ENCODE measurements at regions not wholly inside any gene's neighbourhood (a gene's known extent, or its start where the extent isn't known, plus 50 kb on each side); places are given as distances from the start of the nearest gene placed in this dataset.

DNA sequence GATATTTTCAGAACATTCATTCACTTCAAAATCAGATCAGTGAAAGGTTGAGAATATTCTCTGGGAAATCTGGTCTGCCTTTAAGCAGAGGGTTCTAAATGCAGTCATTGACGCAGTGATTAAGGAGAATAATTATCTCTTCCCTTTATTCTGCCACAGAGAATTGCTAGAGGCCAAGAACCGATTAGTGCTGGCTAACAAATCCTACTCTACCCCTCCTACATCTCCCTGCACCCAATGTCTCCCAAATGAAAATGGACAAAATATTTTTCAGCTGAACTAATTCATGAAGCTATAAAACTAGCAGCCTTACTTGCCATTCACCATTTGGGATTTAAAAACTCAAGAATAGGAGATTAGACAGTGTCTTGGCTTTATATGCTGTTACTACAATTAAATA is 185.5 kb upstream of the SOX9 start:
- TF ChIP-seq, protein P1, sequence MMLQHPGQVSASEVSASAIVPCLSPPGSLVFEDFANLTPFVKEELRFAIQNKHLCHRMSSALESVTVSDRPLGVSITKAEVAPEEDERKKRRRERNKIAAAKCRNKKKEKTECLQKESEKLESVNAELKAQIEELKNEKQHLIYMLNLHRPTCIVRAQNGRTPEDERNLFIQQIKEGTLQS (IDR thresholded peaks at IDR 0.05): no peak
- no peak for TF ChIP-seq GABPA (IDR thresholded peaks at IDR 0.05 in 1 of 2, conservative IDR thresholded peaks at IDR 0.05 in 1 of 2)
- no peak for TF ChIP-seq RXRA (IDR thresholded peaks at IDR 0.05)
- TF ChIP-seq, protein P2, sequence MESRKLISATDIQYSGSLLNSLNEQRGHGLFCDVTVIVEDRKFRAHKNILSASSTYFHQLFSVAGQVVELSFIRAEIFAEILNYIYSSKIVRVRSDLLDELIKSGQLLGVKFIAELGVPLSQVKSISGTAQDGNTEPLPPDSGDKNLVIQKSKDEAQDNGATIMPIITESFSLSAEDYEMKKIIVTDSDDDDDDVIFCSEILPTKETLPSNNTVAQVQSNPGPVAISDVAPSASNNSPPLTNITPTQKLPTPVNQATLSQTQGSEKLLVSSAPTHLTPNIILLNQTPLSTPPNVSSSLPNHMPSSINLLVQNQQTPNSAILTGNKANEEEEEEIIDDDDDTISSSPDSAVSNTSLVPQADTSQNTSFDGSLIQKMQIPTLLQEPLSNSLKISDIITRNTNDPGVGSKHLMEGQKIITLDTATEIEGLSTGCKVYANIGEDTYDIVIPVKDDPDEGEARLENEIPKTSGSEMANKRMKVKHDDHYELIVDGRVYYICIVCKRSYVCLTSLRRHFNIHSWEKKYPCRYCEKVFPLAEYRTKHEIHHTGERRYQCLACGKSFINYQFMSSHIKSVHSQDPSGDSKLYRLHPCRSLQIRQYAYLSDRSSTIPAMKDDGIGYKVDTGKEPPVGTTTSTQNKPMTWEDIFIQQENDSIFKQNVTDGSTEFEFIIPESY (IDR thresholded peaks at IDR 0.05): no peak
- TF ChIP-seq FOXA2 (IDR thresholded peaks at IDR 0.05): no peak
- no peaks in the 10 kb centered on the region for H3K27me3 ChIP-seq (ENCODE audit: control insufficient read depth in 4 of 4, insufficient read depth in 4 of 4, low read length in 3 of 4)
- no peaks in the 10 kb centered on the region for H3K4me1 ChIP-seq (ENCODE audit: control insufficient read depth in 4 of 4, insufficient read depth in 4 of 4, low read length in 3 of 4)
- 75% methylated on average over 2 of the region's 2 CpGs for WGBS
- no peak overlapping the region for H3K27ac ChIP-seq (ENCODE audit: low read depth in 1 of 2, low read length in 2 of 2)
- no peaks in the 10 kb centered on the region for H3K36me3 ChIP-seq (ENCODE audit: control insufficient read depth in 4 of 4, insufficient read depth in 3 of 4, low read depth in 1 of 4, low read length in 3 of 4)
- no peak for DNase-seq (ENCODE audit: low spot score)
- H3K9me3 ChIP-seq (ENCODE audit: control insufficient read depth in 4 of 4, low read length in 3 of 4): peaks cover 0 to 2% (median 0%) of the 10 kb centered on the region in 4 donors
- no peak overlapping the region for H3K9ac ChIP-seq (ENCODE audit: low read depth in 1 of 2, low read length in 2 of 2)
- H3K4me3 ChIP-seq (ENCODE audit: low read depth in 1 of 3, low read length in 3 of 3): no peak overlapping the region

DNA sequence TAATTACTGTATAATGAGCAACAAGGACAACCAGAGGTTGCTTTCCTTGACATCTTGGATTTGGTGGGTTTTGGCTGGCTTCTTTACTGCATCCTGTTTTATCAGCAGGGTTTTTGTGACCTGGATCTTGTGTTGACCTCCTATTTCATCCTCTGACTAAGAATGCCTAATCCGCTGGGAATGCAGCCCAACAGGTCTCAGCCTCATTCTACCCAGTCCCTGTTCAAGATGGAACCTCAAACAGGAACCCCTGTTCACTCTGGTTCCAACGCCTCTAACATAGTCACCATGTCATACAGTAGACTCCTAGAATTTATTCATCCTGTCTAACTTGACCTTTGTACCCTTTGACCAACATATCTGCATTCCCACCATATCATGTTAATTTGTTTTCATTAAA is 183.8 kb upstream of the SOX9 start:
- 87% methylated on average over 2 of the region's 2 CpGs for WGBS
- Histone ChIP-seq H3K27me3 (ENCODE audit: control insufficient read depth in 4 of 4, insufficient read depth in 4 of 4, low read length in 3 of 4) (no peaks in the 10 kb centered on the region), H3K9ac (ENCODE audit: low read depth in 1 of 2, low read length in 2 of 2) (no peak overlapping the region), H3K4me3 (ENCODE audit: low read depth in 1 of 3, low read length in 3 of 3) (no peak overlapping the region), H3K27ac (ENCODE audit: low read depth in 1 of 2, low read length in 2 of 2) (no peak overlapping the region), H3K9me3 (ENCODE audit: control insufficient read depth in 4 of 4, low read length in 3 of 4) (no peaks in the 10 kb centered on the region), H3K36me3 (ENCODE audit: control insufficient read depth in 4 of 4, insufficient read depth in 3 of 4, low read depth in 1 of 4, low read length in 3 of 4) (no peaks in the 10 kb centered on the region), H3K4me1 (ENCODE audit: control insufficient read depth in 4 of 4, insufficient read depth in 4 of 4, low read length in 3 of 4) (no peaks in the 10 kb centered on the region)
- TF ChIP-seq, protein P3, sequence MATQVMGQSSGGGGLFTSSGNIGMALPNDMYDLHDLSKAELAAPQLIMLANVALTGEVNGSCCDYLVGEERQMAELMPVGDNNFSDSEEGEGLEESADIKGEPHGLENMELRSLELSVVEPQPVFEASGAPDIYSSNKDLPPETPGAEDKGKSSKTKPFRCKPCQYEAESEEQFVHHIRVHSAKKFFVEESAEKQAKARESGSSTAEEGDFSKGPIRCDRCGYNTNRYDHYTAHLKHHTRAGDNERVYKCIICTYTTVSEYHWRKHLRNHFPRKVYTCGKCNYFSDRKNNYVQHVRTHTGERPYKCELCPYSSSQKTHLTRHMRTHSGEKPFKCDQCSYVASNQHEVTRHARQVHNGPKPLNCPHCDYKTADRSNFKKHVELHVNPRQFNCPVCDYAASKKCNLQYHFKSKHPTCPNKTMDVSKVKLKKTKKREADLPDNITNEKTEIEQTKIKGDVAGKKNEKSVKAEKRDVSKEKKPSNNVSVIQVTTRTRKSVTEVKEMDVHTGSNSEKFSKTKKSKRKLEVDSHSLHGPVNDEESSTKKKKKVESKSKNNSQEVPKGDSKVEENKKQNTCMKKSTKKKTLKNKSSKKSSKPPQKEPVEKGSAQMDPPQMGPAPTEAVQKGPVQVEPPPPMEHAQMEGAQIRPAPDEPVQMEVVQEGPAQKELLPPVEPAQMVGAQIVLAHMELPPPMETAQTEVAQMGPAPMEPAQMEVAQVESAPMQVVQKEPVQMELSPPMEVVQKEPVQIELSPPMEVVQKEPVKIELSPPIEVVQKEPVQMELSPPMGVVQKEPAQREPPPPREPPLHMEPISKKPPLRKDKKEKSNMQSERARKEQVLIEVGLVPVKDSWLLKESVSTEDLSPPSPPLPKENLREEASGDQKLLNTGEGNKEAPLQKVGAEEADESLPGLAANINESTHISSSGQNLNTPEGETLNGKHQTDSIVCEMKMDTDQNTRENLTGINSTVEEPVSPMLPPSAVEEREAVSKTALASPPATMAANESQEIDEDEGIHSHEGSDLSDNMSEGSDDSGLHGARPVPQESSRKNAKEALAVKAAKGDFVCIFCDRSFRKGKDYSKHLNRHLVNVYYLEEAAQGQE (IDR thresholded peaks at IDR 0.05): no peak
- TF ChIP-seq HNF4A (conservative IDR thresholded peaks at IDR 0.05): no peak
- no peak for DNase-seq (ENCODE audit: low spot score)

DNA sequence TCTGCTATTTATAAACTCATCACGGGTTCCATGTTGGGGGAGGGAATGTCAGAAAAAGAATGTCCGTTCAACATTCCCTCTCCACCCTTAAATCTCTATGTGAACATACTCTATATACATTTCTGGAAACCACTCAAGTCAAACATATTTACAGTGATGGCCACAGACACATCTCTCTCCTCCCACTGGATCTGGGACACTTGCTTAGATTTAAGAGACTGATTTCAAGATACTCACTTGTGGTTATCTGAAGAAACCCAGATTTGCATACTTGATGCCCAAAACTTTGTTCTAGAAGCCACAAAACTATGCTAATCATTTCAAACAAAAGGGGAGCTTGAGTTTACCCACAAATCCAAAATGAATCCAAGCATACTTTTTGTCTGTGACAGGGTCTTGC is 182.9 kb upstream of the SOX9 start:
- no peak overlapping the region for H3K4me3 ChIP-seq (ENCODE audit: low read depth in 1 of 3, low read length in 3 of 3)
- no peak for DNase-seq (ENCODE audit: low spot score)
- no peaks in the 10 kb centered on the region for H3K36me3 ChIP-seq (ENCODE audit: control insufficient read depth in 4 of 4, insufficient read depth in 3 of 4, low read depth in 1 of 4, low read length in 3 of 4)
- H3K4me1 ChIP-seq (ENCODE audit: control insufficient read depth in 4 of 4, insufficient read depth in 4 of 4, low read length in 3 of 4): no peaks in the 10 kb centered on the region
- no peaks in the 10 kb centered on the region for H3K9me3 ChIP-seq (ENCODE audit: control insufficient read depth in 4 of 4, low read length in 3 of 4)
- H3K9ac ChIP-seq (ENCODE audit: low read depth in 1 of 2, low read length in 2 of 2): no peak overlapping the region
- no peak overlapping the region for H3K27ac ChIP-seq (ENCODE audit: low read depth in 1 of 2, low read length in 2 of 2)
- WGBS: 82% methylated on average over 2 of the region's 2 CpGs
- no peaks in the 10 kb centered on the region for H3K27me3 ChIP-seq (ENCODE audit: control insufficient read depth in 4 of 4, insufficient read depth in 4 of 4, low read length in 3 of 4)
- TF ChIP-seq TAF1 (conservative IDR thresholded peaks at IDR 0.05) (no peak), HNF4A (conservative IDR thresholded peaks at IDR 0.05) (no peak), RXRA (IDR thresholded peaks at IDR 0.05) (no peak), FOXA2 (IDR thresholded peaks at IDR 0.05) (no peak), GABPA (IDR thresholded peaks at IDR 0.05 in 1 of 2, conservative IDR thresholded peaks at IDR 0.05 in 1 of 2) (no peak), SP1 (IDR thresholded peaks at IDR 0.05) (no peak)
- TF ChIP-seq, protein P3 (IDR thresholded peaks at IDR 0.05): no peak
- TF ChIP-seq, protein P1 (IDR thresholded peaks at IDR 0.05): no peak
- TF ChIP-seq, protein P4, sequence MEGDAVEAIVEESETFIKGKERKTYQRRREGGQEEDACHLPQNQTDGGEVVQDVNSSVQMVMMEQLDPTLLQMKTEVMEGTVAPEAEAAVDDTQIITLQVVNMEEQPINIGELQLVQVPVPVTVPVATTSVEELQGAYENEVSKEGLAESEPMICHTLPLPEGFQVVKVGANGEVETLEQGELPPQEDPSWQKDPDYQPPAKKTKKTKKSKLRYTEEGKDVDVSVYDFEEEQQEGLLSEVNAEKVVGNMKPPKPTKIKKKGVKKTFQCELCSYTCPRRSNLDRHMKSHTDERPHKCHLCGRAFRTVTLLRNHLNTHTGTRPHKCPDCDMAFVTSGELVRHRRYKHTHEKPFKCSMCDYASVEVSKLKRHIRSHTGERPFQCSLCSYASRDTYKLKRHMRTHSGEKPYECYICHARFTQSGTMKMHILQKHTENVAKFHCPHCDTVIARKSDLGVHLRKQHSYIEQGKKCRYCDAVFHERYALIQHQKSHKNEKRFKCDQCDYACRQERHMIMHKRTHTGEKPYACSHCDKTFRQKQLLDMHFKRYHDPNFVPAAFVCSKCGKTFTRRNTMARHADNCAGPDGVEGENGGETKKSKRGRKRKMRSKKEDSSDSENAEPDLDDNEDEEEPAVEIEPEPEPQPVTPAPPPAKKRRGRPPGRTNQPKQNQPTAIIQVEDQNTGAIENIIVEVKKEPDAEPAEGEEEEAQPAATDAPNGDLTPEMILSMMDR (IDR thresholded peaks at IDR 0.05; ENCODE audit: low read depth, low read length, missing input control): no peak
- TF ChIP-seq, protein P2 (IDR thresholded peaks at IDR 0.05): no peak
- TF ChIP-seq, protein P5, sequence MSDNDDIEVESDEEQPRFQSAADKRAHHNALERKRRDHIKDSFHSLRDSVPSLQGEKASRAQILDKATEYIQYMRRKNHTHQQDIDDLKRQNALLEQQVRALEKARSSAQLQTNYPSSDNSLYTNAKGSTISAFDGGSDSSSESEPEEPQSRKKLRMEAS (IDR thresholded peaks at IDR 0.05): no peak

All from liver (tissue), 8 donors.